Stomach (tissue), 4 donors: ENCODE measurements at regions not wholly inside any gene's neighbourhood (a gene's known extent, or its start where the extent isn't known, plus 50 kb on each side); places are given as distances from the start of the nearest gene placed in this dataset.

Experiments
- EP300 ChIP-seq: sonication (generic); formaldehyde crosslinking; IDR thresholded peaks from one replicate; pipeline ENCODE4 v1.6.1; 2017; ENCODE audit warnings: antibody characterized with exemption
- POLR2A ChIP-seq, 4 donors: fragments of 450-650 bp; IDR thresholded peaks; one replicate each; pipeline ENCODE4 v1.6.1; 2016; ENCODE audit warnings: antibody characterized with exemption in 4 of 4, control low read depth in 2 of 4, mild to moderate bottlenecking in 1 of 4, moderate library complexity in 1 of 4
- POLR2AphosphoS5 ChIP-seq, 3 donors: sonication (generic); formaldehyde crosslinking; IDR thresholded peaks; one replicate each; pipeline ENCODE4 v1.6.1; 2016; ENCODE audit warnings: antibody characterized with exemption in 3 of 3
- TF ChIP-seq, protein P1 (sequence below), 7 experiments: fragments of 450-650 bp in 4 of 7; fragments of 200-600 bp in 3 of 7; sonication (generic) in 3 of 7; IDR thresholded peaks; one replicate each; pipeline ENCODE4 v1.5.1; 2016 to 2019; ENCODE audit warnings: antibody characterized with exemption in 7 of 7, control low read depth in 2 of 7, mild to moderate bottlenecking in 1 of 7

DNA sequence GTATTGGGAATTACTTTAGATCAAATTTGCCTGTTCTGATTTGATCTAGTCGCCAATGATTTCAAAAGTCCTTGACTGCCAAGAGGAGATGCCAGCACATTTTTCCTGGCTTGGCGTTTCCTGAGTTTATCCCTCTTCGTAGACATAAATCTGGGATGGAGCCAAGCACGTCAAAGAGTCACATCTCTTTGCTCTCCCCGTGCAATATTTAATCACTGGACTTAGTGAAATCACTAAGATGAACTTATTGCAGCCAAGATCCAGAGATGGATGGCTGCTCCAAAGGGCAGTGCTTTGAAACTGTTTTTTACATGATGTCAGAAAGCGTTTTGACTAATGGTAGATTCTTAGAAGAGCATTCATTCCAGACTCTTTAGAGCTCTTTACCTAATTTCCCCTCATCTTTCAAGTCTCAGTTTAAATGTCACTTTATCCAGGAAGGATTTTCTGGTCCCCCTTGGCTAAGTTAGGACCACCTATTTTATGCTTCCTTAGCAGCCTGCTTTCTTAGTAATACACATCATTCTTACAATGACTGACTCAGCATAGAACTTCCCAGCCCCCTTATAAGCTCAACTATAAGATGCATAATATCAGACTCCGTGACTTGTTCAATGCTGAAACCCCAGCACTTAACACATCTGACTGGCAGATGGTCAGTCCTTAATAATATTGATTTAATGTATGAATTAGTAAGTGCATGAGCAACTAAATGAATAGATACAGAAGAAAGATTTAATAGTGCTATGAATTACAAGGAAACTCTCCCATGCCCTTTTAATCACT is 94.4 kb upstream of the GREM2 start:
- TF ChIP-seq POLR2AphosphoS5 (IDR thresholded peaks at IDR 0.05) (no peak), POLR2A (IDR thresholded peaks at IDR 0.05) (no peak), EP300 (no peak)
- TF ChIP-seq, protein P1, sequence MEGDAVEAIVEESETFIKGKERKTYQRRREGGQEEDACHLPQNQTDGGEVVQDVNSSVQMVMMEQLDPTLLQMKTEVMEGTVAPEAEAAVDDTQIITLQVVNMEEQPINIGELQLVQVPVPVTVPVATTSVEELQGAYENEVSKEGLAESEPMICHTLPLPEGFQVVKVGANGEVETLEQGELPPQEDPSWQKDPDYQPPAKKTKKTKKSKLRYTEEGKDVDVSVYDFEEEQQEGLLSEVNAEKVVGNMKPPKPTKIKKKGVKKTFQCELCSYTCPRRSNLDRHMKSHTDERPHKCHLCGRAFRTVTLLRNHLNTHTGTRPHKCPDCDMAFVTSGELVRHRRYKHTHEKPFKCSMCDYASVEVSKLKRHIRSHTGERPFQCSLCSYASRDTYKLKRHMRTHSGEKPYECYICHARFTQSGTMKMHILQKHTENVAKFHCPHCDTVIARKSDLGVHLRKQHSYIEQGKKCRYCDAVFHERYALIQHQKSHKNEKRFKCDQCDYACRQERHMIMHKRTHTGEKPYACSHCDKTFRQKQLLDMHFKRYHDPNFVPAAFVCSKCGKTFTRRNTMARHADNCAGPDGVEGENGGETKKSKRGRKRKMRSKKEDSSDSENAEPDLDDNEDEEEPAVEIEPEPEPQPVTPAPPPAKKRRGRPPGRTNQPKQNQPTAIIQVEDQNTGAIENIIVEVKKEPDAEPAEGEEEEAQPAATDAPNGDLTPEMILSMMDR (IDR thresholded peaks at IDR 0.05), result no peak
